Ovary (tissue), 7 donors: ENCODE measurements at regions not wholly inside any gene's neighbourhood (a gene's known extent, or its start where the extent isn't known, plus 50 kb on each side); places are given as distances from the start of the nearest gene placed in this dataset.

Experiments
- DNase-seq, 5 donors: peaks; one replicate each; pipeline ENCODE4 v3.0.0-alpha.2; 2019 to 2020
- H3K27ac ChIP-seq, 2 donors: fragments of 200-600 bp; one replicate each; pipeline versions ENCODE4 v1.5.1 to v1.8.0; 2019 to 2022
- H3K27me3 ChIP-seq: fragments of 200-600 bp; one replicate; pipeline ENCODE4 v1.8.0; 2022
- H3K36me3 ChIP-seq: fragments of 200-600 bp; sonication (generic); one replicate; pipeline ENCODE4 v1.5.1; 2019
- H3K4me1 ChIP-seq: one replicate; pipeline ENCODE4 v1.8.1; 2013; ENCODE audit warnings: mild to moderate bottlenecking, moderate library complexity; ENCODE audit not compliant: insufficient read depth
- H3K4me3 ChIP-seq: fragments of 200-600 bp; sonication (generic); one replicate; pipeline ENCODE4 v1.5.1; 2017
- H3K9me3 ChIP-seq, 2 donors: fragments of 200-600 bp in 1 of 2; sonication (generic) in 1 of 2; one replicate each; pipeline versions ENCODE4 v1.5.1 to v1.8.1; 2013 to 2019; ENCODE audit warnings: mild to moderate bottlenecking in 1 of 2, moderate library complexity in 1 of 2
- CTCF ChIP-seq, 3 donors: fragments of 450-650 bp in 2 of 3; fragments of 200-600 bp in 1 of 3; IDR thresholded peaks; one replicate each; pipeline versions ENCODE4 v1.5.1 to v1.8.0; 2016 to 2022; ENCODE audit warnings: antibody characterized with exemption in 3 of 3, mild to moderate bottlenecking in 1 of 3
- EP300 ChIP-seq: sonication (generic); formaldehyde crosslinking; IDR thresholded peaks from one replicate; pipeline ENCODE4 v1.6.1; 2017; ENCODE audit warnings: antibody characterized with exemption
- POLR2A ChIP-seq: fragments of 450-650 bp; IDR thresholded peaks from one replicate; pipeline ENCODE4 v1.6.1; 2017; ENCODE audit warnings: antibody characterized with exemption, mild to moderate bottlenecking, moderate library complexity
- WGBS, 3 donors: extraction: QIAGEN DNeasy Blood & Tissue Kit in 1 of 3; methylation state at CpG; one replicate each; pipeline versions ENCODE4 v1.1.5 to v1.1.7; 2013 to 2017; 5-methylcytosine and 5-hydroxymethylcytosine counted together
- intact Hi-C, 4 donors: fragments of 100-400 bp; cut with DNase I; formaldehyde crosslinking; loops; one replicate each; pipeline versions ENCODE4 v1.11.0 to v1.15.1; 2022 to 2023
- donor health status: DM: no; HTN: no; CAD: no; lungs with moderate emphysema.
- donor health status: DM: no; HTN: no; CAD: no.
- donor health status: Bipolar disorder and iron deficiency.
- donor health status: DM: no; HTN: no; CAD: no.
- donor health status: DM: yes; HTN: yes; CAD: no.

- H3K4me1 ChIP-seq, result no peaks in the 10 kb centered on the region
- no peaks in the 10 kb centered on the region for H3K9me3 ChIP-seq
- H3K36me3 ChIP-seq, result no peaks in the 10 kb centered on the region
- intact Hi-C loops, result no loop called here
- WGBS, 3 donors, result 15 to 23% (median 23%) methylated on average over 1 of the region's 1 CpG
- H3K27ac ChIP-seq, result no peak overlapping the region
- H3K4me3 ChIP-seq, result no peak overlapping the region
- H3K27me3 ChIP-seq, result no peaks in the 10 kb centered on the region
- no peak for DNase-seq
- TF ChIP-seq POLR2A (no peak), EP300 (no peak), CTCF (IDR thresholded peaks at IDR 0.05) (no peak)
Observed at GRCh38 chr21:15566703-15567102, 163.1 kb upstream of the USP25 start.

- Histone ChIP-seq H3K27me3 (no peaks in the 10 kb centered on the region), H3K27ac (no peak overlapping the region), H3K4me3 (no peak overlapping the region), H3K4me1 (no peaks in the 10 kb centered on the region), H3K36me3 (no peaks in the 10 kb centered on the region), H3K9me3 (no peaks in the 10 kb centered on the region)
- TF ChIP-seq POLR2A (no peak), CTCF (IDR thresholded peaks at IDR 0.05) (no peak), EP300 (no peak)
- no peak for DNase-seq
- intact Hi-C loops, result no loop called here
Observed at GRCh38 chr21:15567191-15567590, 162.6 kb upstream of the USP25 start.

- Histone ChIP-seq H3K27ac (no peak overlapping the region), H3K9me3 (no peaks in the 10 kb centered on the region), H3K4me3 (no peak overlapping the region), H3K27me3 (no peaks in the 10 kb centered on the region), H3K36me3 (no peaks in the 10 kb centered on the region), H3K4me1 (no peaks in the 10 kb centered on the region)
- intact Hi-C loops, result no loop called here
- no peak for DNase-seq
- TF ChIP-seq CTCF (IDR thresholded peaks at IDR 0.05), result no peak
- no peak for TF ChIP-seq EP300
- no peak for TF ChIP-seq POLR2A
Observed at GRCh38 chr21:15568516-15568915, 161.3 kb upstream of the USP25 start.

- H3K36me3 ChIP-seq, result no peaks in the 10 kb centered on the region
- no peaks in the 10 kb centered on the region for H3K27me3 ChIP-seq
- H3K4me3 ChIP-seq, result no peak overlapping the region
- intact Hi-C loops, result no loop called here
- H3K27ac ChIP-seq, result no peak overlapping the region
- no peaks in the 10 kb centered on the region for H3K9me3 ChIP-seq
- TF ChIP-seq EP300, result no peak
- TF ChIP-seq POLR2A, result no peak
- TF ChIP-seq CTCF (IDR thresholded peaks at IDR 0.05), result no peak
- no peaks in the 10 kb centered on the region for H3K4me1 ChIP-seq
- WGBS, 3 donors, result 76 to 79% (median 78%) methylated on average over 4 of the region's 4 CpGs
- DNase-seq, result no peak
Observed at GRCh38 chr21:15586752-15587427, 142.9 kb upstream of the USP25 start.
